HG03457 (cell line): ENCODE measurements at regions not wholly inside any gene's neighbourhood (a gene's known extent, or its start where the extent isn't known, plus 50 kb on each side); places are given as distances from the start of the nearest gene placed in this dataset.

Experiments
- ATAC-seq: cut with Tn5 transposase; IDR thresholded peaks from one replicate; pipeline ENCODE4 v1.9.1; 2021; ENCODE audit warnings: moderate number of reproducible peaks; ENCODE audit not compliant: unreplicated experiment

DNA sequence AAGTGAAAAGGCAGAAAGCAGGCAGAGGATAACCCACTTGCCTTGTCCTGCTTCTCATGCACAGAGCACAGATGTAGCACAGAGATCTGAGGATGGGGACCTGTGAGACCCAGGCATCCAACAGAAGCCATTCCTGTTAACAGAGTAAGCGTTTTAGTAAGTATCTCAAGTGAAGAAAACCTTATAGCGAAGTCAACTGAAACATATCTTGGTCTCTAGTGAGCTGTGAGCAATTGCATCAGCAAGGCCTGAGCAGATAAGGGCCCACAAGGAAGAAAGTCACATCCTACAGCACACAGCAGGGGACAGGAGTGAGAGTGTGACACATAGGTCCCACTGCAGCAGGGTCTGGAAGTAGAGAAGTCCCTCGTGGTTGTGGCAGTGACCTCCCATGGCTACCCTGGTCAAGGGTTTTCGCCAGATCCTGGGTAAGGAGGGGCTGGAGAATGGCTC, 248.7 kb upstream of the TNP1 start:
- no peak for ATAC-seq

DNA sequence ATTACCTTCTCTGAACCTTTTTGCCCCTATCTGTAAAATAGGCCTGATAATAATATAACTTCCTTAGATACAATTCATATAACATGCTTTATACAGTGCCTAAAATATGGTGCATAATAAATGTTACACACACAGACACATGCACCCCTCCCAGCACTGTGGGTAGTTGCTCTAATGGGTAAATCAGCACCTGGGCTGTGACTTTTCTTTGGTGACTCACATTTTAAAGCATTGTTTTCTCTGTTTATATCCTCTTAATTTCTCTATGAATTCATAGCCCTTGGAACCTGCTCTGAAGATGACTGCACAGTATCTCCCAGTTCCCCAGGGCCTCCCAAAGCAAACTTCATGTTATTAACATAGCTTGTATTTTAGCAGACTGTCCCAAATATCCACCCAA, 248.2 kb upstream of the TNP1 start:
- ATAC-seq: no peak

DNA sequence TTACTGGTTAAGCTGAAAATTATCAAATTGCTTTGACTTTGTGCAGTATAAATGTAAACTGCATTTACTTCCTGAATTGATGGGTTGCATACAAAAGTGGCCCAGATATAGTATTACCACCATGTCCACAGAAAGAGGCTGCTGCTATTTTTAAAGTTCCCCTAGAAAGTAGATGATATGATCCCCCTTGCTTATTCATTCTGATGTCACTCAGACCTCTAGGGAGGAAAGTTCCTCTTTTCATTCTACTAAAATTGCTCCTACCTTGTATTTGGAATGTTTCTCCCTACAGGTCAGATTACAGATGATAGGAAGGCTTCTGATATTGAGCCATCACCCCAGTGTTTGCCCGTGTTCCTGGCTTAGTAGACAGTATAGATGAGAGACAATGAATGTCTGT, 247.6 kb upstream of the TNP1 start:
- ATAC-seq: no peak

- no peak for ATAC-seq
These were observed 246.8 kb upstream of the TNP1 start for GRCh38 chr2:217106650-217107014.

- no peak for ATAC-seq
These were observed 246.1 kb upstream of the TNP1 start for GRCh38 chr2:217105733-217106649.

DNA sequence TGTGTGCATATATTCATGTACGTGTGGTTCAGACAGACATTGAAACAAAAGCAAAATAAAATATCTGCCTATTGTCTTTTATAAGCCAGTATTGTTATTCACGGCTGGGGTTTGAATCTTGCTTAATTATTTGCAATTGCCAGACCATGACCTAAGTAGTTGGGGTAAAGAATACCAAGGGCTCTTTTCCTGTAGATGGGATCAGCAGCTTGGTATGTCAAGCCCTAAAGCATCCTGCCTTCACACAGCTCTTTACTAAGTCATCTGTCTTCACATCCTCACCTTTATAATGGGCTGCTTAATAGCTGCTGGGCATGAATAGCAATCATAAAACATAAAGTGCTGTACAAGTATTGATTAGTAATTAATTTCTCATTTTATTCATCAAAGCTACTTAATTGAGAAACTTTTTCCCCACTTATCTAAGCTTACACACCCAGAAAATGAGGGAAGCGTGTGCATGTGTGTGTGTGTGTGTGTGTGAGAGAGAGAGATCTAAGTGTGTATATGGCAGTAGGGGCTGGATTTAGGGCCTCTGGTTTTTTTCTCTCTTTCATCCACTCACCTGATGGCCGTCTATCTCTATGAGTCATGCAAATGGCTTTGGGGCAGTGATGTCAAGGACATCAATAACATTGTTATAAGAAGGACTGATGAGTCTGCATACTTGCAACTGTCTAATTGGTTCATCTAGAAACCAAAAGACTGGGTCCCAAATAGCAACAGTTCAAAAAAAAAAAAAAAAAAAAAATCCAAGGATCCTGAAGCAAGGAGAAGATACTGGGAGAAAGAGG, 244.1 kb upstream of the TNP1 start:
- ATAC-seq: no peak

GRCh38 chr2:217102956-217103355, 243.1 kb upstream of the TNP1 start:
- no peak for ATAC-seq

DNA sequence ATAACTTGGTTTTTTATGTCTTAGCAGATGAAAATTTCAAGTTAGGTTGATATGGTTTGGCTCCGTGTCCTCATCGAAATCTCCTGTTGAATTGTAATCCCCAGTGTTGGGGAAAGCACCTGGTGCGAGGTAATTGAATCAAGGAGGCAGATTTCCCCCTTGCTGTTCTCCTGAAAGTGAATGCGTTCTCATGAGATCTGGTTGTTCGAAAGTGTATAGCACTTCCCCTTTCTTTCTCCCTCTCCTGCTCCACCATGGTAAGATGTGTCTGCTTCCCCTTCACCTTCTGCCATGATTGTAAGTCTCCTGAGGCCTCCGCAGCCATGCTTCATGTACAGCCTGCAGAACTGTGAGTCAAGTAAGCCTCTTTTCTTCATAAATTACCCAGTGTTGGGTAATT, 242.1 kb upstream of the TNP1 start:
- no peak for ATAC-seq

DNA sequence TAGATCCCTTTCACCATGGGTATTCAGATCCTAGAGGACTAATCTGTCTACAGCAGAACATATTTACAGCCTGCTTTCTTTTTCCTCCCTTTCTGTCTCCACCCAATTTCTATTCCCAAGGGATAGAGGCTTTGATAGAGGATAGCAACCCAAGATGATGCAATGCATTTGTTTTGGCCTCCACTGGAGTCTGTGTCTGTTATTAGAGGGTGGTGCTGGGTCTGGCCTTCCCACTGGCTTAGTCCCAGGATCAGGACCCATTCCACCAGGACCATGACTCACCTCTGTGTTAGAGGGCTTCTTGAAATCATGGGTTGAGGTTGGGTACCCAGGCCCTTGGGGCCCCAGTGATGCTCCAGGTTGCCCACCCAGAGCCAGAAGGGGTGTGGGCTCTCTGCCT, 239.7 kb upstream of the TNP1 start:
- ATAC-seq: no peak

GRCh38 chr2:217098435-217098834, 238.6 kb upstream of the TNP1 start:
- no peak for ATAC-seq

- ATAC-seq: no peak
These were observed 237.5 kb upstream of the TNP1 start for GRCh38 chr2:217097346-217097745.

GRCh38 chr2:217096474-217097225, 236.8 kb upstream of the TNP1 start:
- no peak for ATAC-seq

DNA sequence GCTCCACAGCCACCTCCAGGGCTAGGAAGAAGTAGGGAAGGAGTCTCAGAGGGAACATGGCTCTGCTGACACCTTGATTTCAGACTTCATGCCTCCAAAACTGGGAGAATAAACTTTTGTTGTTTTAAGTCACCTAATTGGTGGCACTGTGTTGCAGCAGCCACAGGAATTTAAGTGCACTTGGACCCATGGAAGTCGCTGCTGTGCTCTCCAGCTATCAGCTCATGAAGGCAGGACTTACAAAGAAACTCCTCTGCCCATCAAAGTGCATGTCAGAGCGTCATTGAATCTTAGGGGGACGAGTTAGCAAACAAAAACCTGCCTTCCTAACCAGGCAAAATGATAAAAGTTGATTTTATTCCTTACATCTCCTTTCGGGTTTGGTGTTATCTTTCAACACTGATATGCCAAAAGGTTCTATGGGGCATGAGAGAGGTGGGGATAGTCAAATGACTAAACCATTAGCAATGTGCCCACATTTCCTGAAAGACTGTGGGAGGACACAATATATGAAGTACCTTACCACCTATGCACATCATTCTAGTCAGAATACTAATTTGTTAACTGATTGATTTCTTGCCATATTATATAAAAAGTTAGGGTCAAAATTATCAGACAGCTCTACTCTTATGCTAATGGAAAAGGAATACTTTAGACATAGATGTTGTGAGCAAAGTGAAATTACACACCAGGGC, 235.8 kb upstream of the TNP1 start:
- no peak for ATAC-seq

GRCh38 chr2:217092710-217093379, 233.0 kb upstream of the TNP1 start:
- ATAC-seq: no peak

GRCh38 chr2:217091531-217091930, 231.7 kb upstream of the TNP1 start:
- no peak for ATAC-seq

GRCh38 chr2:217090884-217091283, 231.0 kb upstream of the TNP1 start:
- ATAC-seq: no peak

- peak; percentile 76 for ATAC-seq
These were observed 230.2 kb upstream of the TNP1 start for GRCh38 chr2:217090024-217090473.

GRCh38 chr2:217086718-217087117, 226.9 kb upstream of the TNP1 start:
- no peak for ATAC-seq

DNA sequence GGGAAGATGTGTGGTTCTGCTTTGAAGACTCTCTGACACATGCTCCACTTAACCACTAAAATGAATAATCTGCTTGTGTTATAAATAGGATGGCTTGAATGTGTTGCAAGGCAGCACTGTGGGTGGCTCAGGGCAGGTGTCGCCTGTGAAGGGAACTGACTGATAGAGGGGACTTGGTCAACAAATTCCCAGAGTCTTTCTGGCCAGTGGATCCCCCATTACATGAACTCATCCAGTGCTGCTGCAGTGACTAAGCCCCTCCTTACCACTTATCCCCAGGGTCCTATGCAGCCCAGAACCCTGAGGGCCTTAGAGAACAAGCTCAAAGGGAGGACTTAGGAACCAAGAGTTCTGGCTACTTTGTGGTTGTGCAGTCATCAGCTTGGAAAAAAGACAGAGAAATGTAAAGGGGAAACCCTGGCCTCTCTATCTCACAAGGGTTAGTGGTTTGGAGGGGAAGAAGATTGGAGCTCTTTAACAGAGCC, 226.2 kb upstream of the TNP1 start:
- no peak for ATAC-seq

GRCh38 chr2:217085543-217085942, 225.7 kb upstream of the TNP1 start:
- ATAC-seq: no peak
